CD4-positive, alpha-beta memory T cell (primary cell): ENCODE measurements at regions not wholly inside any gene's neighbourhood (a gene's known extent, or its start where the extent isn't known, plus 50 kb on each side); places are given as distances from the start of the nearest gene placed in this dataset.

Source experiments
- CTCF ChIA-PET: fragments of 350-600 bp; sonication (Branson Sonifier 250); formaldehyde crosslinking; loops from one replicate; lab custom pipeline; 2021; ENCODE audit warnings: inconsistent platforms; ENCODE audit not compliant: partially characterized antibody; lab: Charles Lee
- POLR2A ChIA-PET: fragments of 350-600 bp; sonication (Branson Sonifier 250); formaldehyde crosslinking; loops from one replicate; lab custom pipeline; 2021; ENCODE audit not compliant: partially characterized antibody; lab: Charles Lee
- DNase-seq, 5 donors: peaks; one replicate each; pipeline versions ENCODE4 v3.0.0 to v3.0.0-alpha.2; 2020 to 2022; ENCODE audit warnings: mixed read lengths in 1 of 5
- H3K27ac ChIP-seq: one replicate; pipeline ENCODE4 v1.7.0; 2013; ENCODE audit warnings: low read depth, low read length
- H3K27me3 ChIP-seq: 2 replicates; pipeline ENCODE4 v1.7.0; 2013; ENCODE audit warnings: mild to moderate bottlenecking, low read length, moderate library complexity; ENCODE audit not compliant: insufficient read depth
- H3K36me3 ChIP-seq: 2 replicates; pipeline ENCODE4 v1.7.0; 2013; ENCODE audit warnings: mild to moderate bottlenecking, low read length, moderate library complexity; ENCODE audit not compliant: insufficient read depth
- H3K4me1 ChIP-seq: 2 replicates; pipeline ENCODE4 v1.7.0; 2013; ENCODE audit warnings: mild to moderate bottlenecking, low read length, moderate library complexity; ENCODE audit not compliant: insufficient read depth
- H3K4me3 ChIP-seq, 2 donors: one replicate each; pipeline ENCODE4 v1.7.0; 2013; ENCODE audit warnings: low read length in 2 of 2, mild to moderate bottlenecking in 1 of 2
- H3K9me3 ChIP-seq, 2 donors: one replicate each; pipeline ENCODE4 v1.7.0; 2013; ENCODE audit warnings: low read length in 2 of 2, control low read depth in 1 of 2; ENCODE audit not compliant: control insufficient read depth in 1 of 2
- H3K27ac Mint-ChIP-seq, 7 donors: one replicate each; pipeline ENCODE4 v1.8.0; 2020 to 2021; ENCODE audit warnings: mixed read lengths in 7 of 7, mild to moderate bottlenecking in 6 of 7, inconsistent platforms in 3 of 7, moderate library complexity in 3 of 7
- H3K27me3 Mint-ChIP-seq, 2 donors: one replicate each; pipeline ENCODE4 v1.8.0; 2020 to 2021; ENCODE audit warnings: mixed read lengths in 2 of 2
- H3K36me3 Mint-ChIP-seq, 2 donors: one replicate each; pipeline ENCODE4 v1.8.0; 2020 to 2021; ENCODE audit warnings: mixed read lengths in 2 of 2, inconsistent platforms in 1 of 2, mild to moderate bottlenecking in 1 of 2
- H3K4me1 Mint-ChIP-seq, 4 donors: one replicate each; pipeline ENCODE4 v1.8.0; 2020 to 2021; ENCODE audit warnings: mixed read lengths in 4 of 4, mild to moderate bottlenecking in 1 of 4
- H3K4me3 Mint-ChIP-seq, 8 donors: one replicate each; pipeline ENCODE4 v1.8.0; 2020 to 2021; ENCODE audit warnings: mixed read lengths in 8 of 8, mild to moderate bottlenecking in 7 of 8, moderate library complexity in 6 of 8, inconsistent platforms in 3 of 8
- H3K9me3 Mint-ChIP-seq, 8 donors: one replicate each; pipeline ENCODE4 v1.8.0; 2020 to 2021; ENCODE audit warnings: mixed read lengths in 8 of 8, mild to moderate bottlenecking in 5 of 8, inconsistent platforms in 3 of 8, moderate library complexity in 1 of 8
- intact Hi-C: fragments of 100-400 bp; cut with micrococcal nuclease; formaldehyde crosslinking; loops from one replicate; pipeline ENCODE4 v1.15.1; 2023

DNA sequence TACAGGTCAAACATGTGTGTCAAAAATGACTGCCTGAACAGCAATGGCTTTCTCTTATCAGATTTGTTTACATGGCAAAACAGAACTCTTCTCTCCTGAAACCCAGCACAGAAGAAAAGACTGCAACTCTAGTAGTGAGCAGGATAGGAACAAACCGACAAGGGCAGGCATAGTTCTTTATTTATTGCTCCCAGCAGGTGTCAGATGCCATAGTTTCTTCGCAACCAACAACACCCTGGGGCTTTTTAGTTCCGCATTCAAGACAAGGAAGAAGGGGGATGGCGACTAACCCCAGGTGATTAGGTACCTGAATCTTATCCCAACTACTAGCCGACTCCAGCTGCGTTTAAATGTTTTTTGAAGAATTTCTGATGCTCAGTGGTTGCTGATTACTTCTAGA lies 367.5 kb upstream of the FIGN start:
- Mint-ChIP-seq H3K9me3 (peaks cover 0 to 13% (median 5%) of the 10 kb centered on the region in 8 donors), H3K27me3 (no peaks in the 10 kb centered on the region), H3K36me3 (no peaks in the 10 kb centered on the region), H3K27ac (no peak overlapping the region), H3K4me1 (no peaks in the 10 kb centered on the region), H3K4me3 (no peak overlapping the region)
- no peaks in the 10 kb centered on the region for H3K27me3 ChIP-seq
- ChIA-PET CTCF (no interaction called here), POLR2A (no interaction called here)
- no peak overlapping the region for H3K4me3 ChIP-seq
- no peak for DNase-seq
- H3K4me1 ChIP-seq = no peaks in the 10 kb centered on the region
- H3K36me3 ChIP-seq = no peaks in the 10 kb centered on the region
- intact Hi-C loops = no loop called here
- H3K27ac ChIP-seq = no peak overlapping the region
- H3K9me3 ChIP-seq = no peaks in the 10 kb centered on the region

GRCh38 chr2:164102366-164102765 lies 366.6 kb upstream of the FIGN start:
- Mint-ChIP-seq H3K4me1 (no peaks in the 10 kb centered on the region), H3K27me3 (no peaks in the 10 kb centered on the region), H3K36me3 (no peaks in the 10 kb centered on the region), H3K4me3 (no peak overlapping the region), H3K9me3 (peaks cover 0 to 13% (median 5%) of the 10 kb centered on the region in 8 donors), H3K27ac (no peak overlapping the region)
- Histone ChIP-seq H3K4me1 (no peaks in the 10 kb centered on the region), H3K27ac (no peak overlapping the region), H3K9me3 (no peaks in the 10 kb centered on the region), H3K4me3 (no peak overlapping the region), H3K27me3 (no peaks in the 10 kb centered on the region), H3K36me3 (no peaks in the 10 kb centered on the region)
- DNase-seq = no peak
- POLR2A ChIA-PET = no interaction called here
- intact Hi-C loops = no loop called here
- CTCF ChIA-PET = no interaction called here

GRCh38 chr2:164091673-164092072 lies 355.9 kb upstream of the FIGN start:
- ChIA-PET CTCF (no interaction called here), POLR2A (no interaction called here)
- Histone ChIP-seq H3K27ac (no peak overlapping the region), H3K4me1 (no peaks in the 10 kb centered on the region), H3K27me3 (no peaks in the 10 kb centered on the region), H3K36me3 (no peaks in the 10 kb centered on the region), H3K9me3 (no peaks in the 10 kb centered on the region), H3K4me3 (no peak overlapping the region)
- Mint-ChIP-seq H3K4me3 (no peak overlapping the region), H3K9me3 (peaks cover 3 to 20% (median 9%) of the 10 kb centered on the region in 8 donors), H3K27me3 (no peaks in the 10 kb centered on the region), H3K36me3 (no peaks in the 10 kb centered on the region), H3K4me1 (no peaks in the 10 kb centered on the region), H3K27ac (no peak overlapping the region)
- no peak for DNase-seq
- intact Hi-C loops = no loop called here

DNA sequence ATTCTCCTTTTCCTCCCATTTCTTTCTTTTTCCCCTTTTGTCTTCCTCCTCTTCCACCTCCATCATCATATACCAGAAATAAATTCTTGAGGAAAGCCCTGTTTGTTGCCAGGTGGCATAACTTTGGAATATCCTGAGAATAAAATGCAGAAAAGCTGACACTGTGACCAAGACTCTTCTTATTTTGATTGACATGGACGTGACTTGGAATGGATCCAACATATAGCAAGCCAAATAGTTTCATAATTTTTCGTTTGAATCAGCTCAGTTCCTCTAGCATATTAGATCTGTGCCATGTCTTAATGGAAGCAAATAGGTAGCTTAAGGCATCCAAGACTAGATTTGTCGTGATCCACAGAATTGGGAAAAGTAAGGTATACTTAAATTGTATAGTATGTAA lies 354.7 kb upstream of the FIGN start:
- H3K4me3 ChIP-seq = no peak overlapping the region
- no peaks in the 10 kb centered on the region for H3K9me3 ChIP-seq
- Mint-ChIP-seq H3K27me3 (no peaks in the 10 kb centered on the region), H3K4me3 (no peak overlapping the region), H3K9me3 (peaks cover 2 to 19% (median 9%) of the 10 kb centered on the region in 8 donors), H3K4me1 (no peaks in the 10 kb centered on the region), H3K36me3 (no peaks in the 10 kb centered on the region), H3K27ac (no peak overlapping the region)
- H3K27me3 ChIP-seq = no peaks in the 10 kb centered on the region
- no peak overlapping the region for H3K27ac ChIP-seq
- intact Hi-C loops = no loop called here
- DNase-seq = no peak
- ChIA-PET CTCF (interaction anchor here (1.0 kb wide), 1 partner anchor 15 kb away, joined by 3 read pairs; no protein-coding TSS in a partner anchor), POLR2A (no interaction called here)
- H3K36me3 ChIP-seq = no peaks in the 10 kb centered on the region
- H3K4me1 ChIP-seq = no peaks in the 10 kb centered on the region

GRCh38 chr2:164084066-164084465 lies 348.3 kb upstream of the FIGN start:
- no peaks in the 10 kb centered on the region for H3K36me3 ChIP-seq
- no peaks in the 10 kb centered on the region for H3K36me3 Mint-ChIP-seq
- intact Hi-C loops = no loop called here
- H3K4me1 Mint-ChIP-seq = no peaks in the 10 kb centered on the region
- H3K27me3 ChIP-seq = no peaks in the 10 kb centered on the region
- CTCF ChIA-PET = no interaction called here
- no peak overlapping the region for H3K4me3 Mint-ChIP-seq
- POLR2A ChIA-PET = no interaction called here
- H3K4me3 ChIP-seq = no peak overlapping the region
- H3K9me3 Mint-ChIP-seq = peaks cover 0 to 23% (median 9%) of the 10 kb centered on the region in 8 donors
- no peak for DNase-seq
- H3K4me1 ChIP-seq = no peaks in the 10 kb centered on the region
- no peaks in the 10 kb centered on the region for H3K9me3 ChIP-seq
- H3K27me3 Mint-ChIP-seq = no peaks in the 10 kb centered on the region
- no peak overlapping the region for H3K27ac Mint-ChIP-seq
- no peak overlapping the region for H3K27ac ChIP-seq

DNA sequence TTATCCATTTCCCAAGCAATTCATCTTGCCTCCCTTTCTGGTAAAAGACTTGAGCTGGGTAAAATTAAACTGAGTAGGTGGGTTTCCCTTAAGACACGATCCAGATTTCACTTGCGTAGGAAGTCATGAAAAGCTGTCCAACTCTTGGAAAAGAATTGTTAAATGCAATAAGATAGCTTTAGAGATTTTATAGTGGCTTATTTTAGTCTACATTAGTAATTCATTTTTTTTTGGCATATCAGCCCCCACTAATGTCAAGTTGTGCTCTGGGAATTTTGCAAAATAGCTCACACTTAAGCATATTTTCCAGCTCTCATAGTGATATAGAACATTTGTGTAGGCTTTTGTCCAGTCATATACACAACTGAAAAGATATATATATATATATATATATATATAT lies 344.7 kb upstream of the FIGN start:
- no peak for DNase-seq
- intact Hi-C loops = no loop called here
- H3K4me3 ChIP-seq = no peak overlapping the region
- ChIA-PET POLR2A (no interaction called here), CTCF (no interaction called here)
- Mint-ChIP-seq H3K9me3 (peaks cover 0 to 14% (median 6%) of the 10 kb centered on the region in 8 donors), H3K4me1 (no peaks in the 10 kb centered on the region), H3K27ac (no peak overlapping the region), H3K27me3 (no peaks in the 10 kb centered on the region), H3K4me3 (no peak overlapping the region), H3K36me3 (no peaks in the 10 kb centered on the region)
- no peaks in the 10 kb centered on the region for H3K36me3 ChIP-seq
- no peaks in the 10 kb centered on the region for H3K4me1 ChIP-seq
- no peak overlapping the region for H3K27ac ChIP-seq
- no peaks in the 10 kb centered on the region for H3K9me3 ChIP-seq
- H3K27me3 ChIP-seq = no peaks in the 10 kb centered on the region

DNA sequence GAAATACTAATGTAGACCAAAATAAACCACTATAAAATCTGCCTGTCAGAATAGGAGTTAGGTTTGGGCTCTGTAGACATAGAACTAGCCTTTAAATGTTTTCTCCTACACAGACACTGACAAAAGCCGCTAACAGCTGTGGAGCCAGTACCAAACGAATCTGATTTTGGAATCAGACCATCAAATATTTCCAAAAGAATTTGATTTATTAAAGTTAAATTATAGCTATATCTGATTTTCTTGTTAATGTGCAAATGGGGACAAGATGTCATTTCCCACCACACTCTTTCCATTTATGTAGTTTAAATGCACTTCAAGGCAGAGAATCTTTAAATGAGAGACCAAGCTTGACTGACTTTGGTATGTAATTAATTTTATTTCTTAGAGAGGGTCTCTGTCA lies 343.4 kb upstream of the FIGN start:
- Mint-ChIP-seq H3K36me3 (no peaks in the 10 kb centered on the region), H3K27ac (no peak overlapping the region), H3K9me3 (peaks cover 0 to 14% (median 6%) of the 10 kb centered on the region in 8 donors), H3K4me1 (no peaks in the 10 kb centered on the region), H3K27me3 (no peaks in the 10 kb centered on the region), H3K4me3 (no peak overlapping the region)
- H3K27me3 ChIP-seq = no peaks in the 10 kb centered on the region
- POLR2A ChIA-PET = no interaction called here
- no peak overlapping the region for H3K27ac ChIP-seq
- CTCF ChIA-PET = no interaction called here
- no peaks in the 10 kb centered on the region for H3K9me3 ChIP-seq
- H3K4me3 ChIP-seq = no peak overlapping the region
- intact Hi-C loops = no loop called here
- H3K4me1 ChIP-seq = no peaks in the 10 kb centered on the region
- DNase-seq = no peak
- H3K36me3 ChIP-seq = no peaks in the 10 kb centered on the region

- H3K36me3 ChIP-seq = no peaks in the 10 kb centered on the region
- CTCF ChIA-PET = no interaction called here
- Mint-ChIP-seq H3K4me1 (no peaks in the 10 kb centered on the region), H3K27ac (no peak overlapping the region), H3K4me3 (no peak overlapping the region), H3K36me3 (no peaks in the 10 kb centered on the region), H3K27me3 (no peaks in the 10 kb centered on the region), H3K9me3 (peaks cover 0 to 17% (median 7%) of the 10 kb centered on the region in 8 donors)
- intact Hi-C loops = no loop called here
- no peaks in the 10 kb centered on the region for H3K4me1 ChIP-seq
- no peak for DNase-seq
- H3K27me3 ChIP-seq = no peaks in the 10 kb centered on the region
- H3K4me3 ChIP-seq = no peak overlapping the region
- no peaks in the 10 kb centered on the region for H3K9me3 ChIP-seq
- H3K27ac ChIP-seq = no peak overlapping the region
- POLR2A ChIA-PET = no interaction called here
Measured at GRCh38 chr2:164078421-164078820, 342.6 kb upstream of the FIGN start.
